Raji (cell line): ENCODE measurements at regions not wholly inside any gene's neighbourhood (a gene's known extent, or its start where the extent isn't known, plus 50 kb on each side); places are given as distances from the start of the nearest gene placed in this dataset.

Experiments
- POLR2A ChIP-seq: IDR thresholded peaks from 2 replicates; pipeline ENCODE4 v1.6.1; 2011; ENCODE audit warnings: low read depth, low read length, control low read depth; ENCODE audit not compliant: insufficient read depth

GRCh38 chr22:47257976-47258375 is 495.5 kb downstream of the TBC1D22A start:
- TF ChIP-seq POLR2A: no peak

DNA sequence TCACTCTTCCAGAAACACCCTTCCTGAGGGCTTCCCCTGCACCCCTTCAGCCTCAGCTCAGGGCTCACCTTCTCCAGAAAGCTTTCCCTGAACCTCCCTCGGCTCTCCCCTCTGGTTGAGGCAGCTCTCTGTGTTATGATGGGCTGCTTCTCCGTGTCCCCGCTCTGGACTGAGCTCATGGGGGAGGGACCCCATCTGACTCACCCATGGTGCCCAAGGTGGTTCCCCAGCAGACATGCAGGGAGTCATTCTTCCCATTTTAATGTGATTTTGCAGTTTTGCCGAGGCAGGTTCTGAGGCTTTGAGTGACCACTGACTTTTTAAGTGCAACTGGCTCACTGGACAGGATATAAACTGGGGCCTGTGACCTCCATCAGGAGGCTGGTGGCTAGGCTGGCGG is 495.1 kb downstream of the TBC1D22A start:
- TF ChIP-seq POLR2A: no peak

GRCh38 chr22:47251911-47252310 is 489.5 kb downstream of the TBC1D22A start:
- no peak for TF ChIP-seq POLR2A

DNA sequence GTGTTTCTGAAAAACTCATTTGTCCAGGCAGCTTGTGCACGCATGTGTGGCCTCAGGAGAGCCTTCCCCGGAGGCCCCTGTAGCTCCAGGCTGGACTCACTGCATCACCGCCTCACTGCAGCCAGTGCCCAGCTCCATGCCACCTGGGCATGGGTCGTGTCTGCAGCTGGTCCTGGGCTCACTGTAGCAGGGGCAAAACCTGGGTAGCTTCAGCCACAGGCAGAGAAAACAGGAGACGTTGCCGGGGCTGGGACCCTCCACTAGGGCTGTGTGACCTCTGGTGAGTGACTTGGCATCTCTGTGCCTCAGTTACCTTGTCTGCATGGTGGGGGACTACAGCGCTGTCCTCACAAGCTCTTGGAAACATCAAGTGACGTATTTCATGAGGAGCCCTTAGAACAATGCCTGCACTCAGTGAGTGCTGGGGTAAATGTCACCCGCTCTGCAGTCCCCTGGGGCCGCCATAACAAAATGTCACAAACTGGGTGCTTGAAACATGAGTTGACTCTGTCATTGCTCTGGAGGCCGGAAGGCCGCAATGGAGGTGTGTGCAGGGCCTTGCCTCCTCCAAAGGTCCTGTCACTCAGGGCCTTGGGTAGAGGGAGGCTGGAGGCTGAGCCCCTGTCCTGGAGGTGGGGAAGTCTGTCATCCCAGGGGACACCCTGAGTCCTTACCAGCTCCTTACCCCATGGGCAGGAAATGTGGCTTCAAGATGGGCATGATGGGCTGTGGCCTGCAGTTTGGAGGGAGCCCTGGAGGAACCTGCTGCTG is 488.7 kb downstream of the TBC1D22A start:
- no peak for TF ChIP-seq POLR2A

DNA sequence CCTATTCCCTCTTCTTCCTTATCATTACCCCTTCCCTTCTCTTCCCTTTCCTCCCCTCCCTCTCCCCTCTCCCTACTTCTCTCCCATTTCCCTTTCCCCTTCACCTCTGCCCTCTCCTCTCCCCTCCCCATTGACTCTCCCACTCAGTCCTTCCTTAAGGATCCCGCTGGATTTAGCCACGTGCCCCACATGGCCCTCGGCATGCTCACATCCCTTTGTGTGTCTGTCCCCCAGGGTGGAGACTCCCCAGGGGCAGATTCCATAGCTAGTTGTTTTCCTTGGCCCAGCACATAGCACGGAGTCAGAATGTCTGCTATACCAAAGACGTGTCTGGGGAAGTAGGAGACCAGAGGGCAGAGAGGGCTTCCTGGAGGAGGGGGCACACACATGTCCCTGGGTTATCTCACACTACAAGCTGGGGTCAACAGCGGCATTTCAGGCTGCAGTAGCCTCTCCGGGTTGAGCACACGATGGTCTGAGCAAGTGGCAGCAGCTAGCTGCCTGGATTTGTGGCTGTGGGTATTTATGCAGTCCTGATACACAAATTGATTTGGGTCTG is 487.0 kb downstream of the TBC1D22A start:
- no peak for TF ChIP-seq POLR2A

DNA sequence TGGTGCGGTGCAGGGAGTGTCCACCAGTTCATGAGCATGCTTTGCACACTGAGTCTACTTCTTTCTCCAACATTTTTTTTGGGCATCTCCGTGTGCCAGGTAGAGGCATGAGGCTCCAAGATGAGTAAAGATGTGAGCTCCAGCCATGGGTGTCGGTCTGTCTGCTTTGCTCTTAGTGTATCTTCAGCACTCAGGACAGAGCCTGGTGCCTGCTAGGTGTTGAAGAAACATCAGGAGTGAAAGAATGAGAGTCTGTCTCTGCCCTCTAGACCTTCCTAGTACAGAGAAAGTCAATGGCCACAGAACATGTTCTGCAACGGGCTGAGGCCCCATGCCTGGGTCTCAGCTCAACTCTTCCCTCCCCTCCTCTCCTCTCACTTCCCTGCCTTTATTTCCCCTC is 486.5 kb downstream of the TBC1D22A start:
- no peak for TF ChIP-seq POLR2A

GRCh38 chr22:47247579-47248240 is 485.3 kb downstream of the TBC1D22A start:
- no peak for TF ChIP-seq POLR2A

DNA sequence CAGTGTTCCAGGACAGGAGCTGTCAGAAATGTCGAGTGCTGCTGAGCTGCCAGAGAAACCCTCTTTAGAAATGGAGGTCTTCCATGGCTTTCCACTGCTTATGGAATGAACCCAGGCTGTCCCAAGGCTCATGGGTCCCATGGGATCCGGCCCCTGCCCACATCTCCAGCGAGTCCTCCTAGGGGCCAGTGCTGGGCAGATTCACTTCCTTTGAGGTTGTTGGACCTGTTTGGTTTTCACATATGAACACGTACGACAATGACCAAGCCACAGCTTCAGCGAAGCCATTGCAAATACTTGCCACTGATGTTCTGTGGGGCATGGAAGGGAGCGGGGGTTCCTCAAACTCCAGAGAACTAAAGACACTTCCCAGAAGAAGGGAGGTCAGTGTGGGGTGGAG is 483.3 kb downstream of the TBC1D22A start:
- TF ChIP-seq POLR2A: no peak

DNA sequence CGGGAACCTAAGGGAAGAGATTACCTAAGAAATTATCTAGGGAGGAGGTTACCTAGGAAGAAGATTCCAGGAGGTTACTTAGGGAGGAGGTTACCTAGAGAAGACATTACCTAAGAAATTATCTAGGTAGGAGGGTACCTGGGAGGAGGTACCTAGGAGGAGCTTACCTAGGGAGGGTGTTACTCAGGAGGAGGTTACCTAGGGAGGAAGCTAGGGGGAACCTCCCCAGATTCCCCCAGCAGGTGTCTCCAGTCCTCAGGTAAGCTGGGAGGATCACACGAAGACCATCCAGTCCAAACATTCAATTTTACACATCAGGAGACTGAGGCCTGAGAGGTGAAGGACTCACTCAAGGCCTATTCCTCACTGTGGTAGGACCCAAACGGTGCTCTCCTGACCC is 482.8 kb downstream of the TBC1D22A start:
- TF ChIP-seq POLR2A: no peak

- no peak for TF ChIP-seq POLR2A
Observed at GRCh38 chr22:47240116-47240515, 477.7 kb downstream of the TBC1D22A start.

DNA sequence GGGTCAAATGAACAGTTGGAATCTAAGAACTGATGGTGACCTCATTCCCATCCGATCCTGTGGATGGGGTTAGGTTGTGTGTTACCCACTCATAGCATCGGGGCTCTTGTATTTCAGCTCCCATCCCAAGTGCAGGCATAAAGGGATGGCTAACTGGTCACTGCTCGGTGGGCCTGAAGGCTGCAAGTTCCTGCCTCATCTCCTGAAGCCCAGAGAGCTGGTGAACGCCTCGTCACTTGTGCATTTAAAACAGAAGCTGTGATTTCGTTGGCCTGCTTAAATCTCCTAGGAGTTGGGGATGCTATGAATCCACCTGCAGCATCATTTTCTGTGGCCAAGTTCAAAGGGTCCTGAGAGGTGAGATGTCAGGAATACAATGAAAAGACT is 477.0 kb downstream of the TBC1D22A start:
- TF ChIP-seq POLR2A: no peak

DNA sequence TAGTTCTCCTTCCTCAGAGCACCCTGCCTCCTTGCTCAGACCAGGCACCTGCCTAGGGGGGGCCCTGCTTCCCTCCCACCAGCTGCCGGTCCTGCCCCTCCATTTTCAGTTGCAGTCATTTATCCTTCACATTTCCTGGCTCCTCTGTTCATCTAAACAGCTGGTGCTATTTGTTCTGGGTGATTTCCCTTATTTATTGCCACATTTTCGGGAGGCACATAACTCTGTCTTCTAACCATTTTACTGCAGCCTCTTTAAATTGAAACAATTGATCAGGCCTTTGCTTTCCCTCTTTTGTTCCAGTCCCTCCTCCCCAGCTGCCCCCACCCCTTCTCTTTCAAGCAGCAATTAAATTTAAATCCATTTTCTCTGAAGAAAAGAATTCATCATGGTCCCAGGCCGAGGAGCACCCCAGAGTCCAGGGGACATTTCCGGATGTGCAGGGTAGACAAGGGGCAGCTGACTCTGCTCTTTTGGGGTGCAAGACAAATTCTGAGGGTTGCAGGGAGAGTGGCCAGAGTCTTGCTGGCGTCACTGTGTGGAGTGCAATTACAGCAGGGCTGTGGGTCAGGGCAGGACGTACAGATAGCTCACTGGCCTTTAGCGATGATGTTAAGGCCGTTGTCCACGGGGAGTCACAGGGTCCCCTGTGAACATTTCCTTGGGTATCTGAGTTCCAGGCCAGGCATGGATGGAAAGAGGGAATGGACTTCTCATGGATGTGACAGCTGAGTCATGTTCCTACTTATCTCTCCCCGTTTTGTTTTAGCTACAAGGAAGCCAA is 476.4 kb downstream of the TBC1D22A start:
- no peak for TF ChIP-seq POLR2A

- no peak for TF ChIP-seq POLR2A
Observed at GRCh38 chr22:47237890-47238480, 475.5 kb downstream of the TBC1D22A start.

DNA sequence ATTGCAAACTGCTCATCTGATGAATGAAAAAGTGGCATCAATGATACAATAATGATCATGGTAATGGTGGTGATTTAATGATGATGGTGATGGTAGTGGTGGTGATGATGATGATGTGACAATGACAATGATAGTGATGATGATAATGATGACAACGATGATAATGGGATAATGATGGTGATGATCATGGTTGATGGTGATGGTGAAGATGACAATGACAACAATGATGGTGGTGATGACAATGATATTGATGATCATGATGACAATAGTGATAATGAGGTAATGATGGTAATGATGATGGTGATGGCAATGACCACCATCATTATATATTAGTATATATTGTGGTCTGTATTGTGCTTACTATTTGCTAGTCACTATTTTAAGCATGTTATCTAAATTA is 474.3 kb downstream of the TBC1D22A start:
- no peak for TF ChIP-seq POLR2A

GRCh38 chr22:47236161-47236560 is 473.7 kb downstream of the TBC1D22A start:
- TF ChIP-seq POLR2A: no peak

- no peak for TF ChIP-seq POLR2A
Observed at GRCh38 chr22:47233316-47234243, 471.1 kb downstream of the TBC1D22A start.
